Endothelial cell (in vitro differentiated cells): ENCODE measurements at regions not wholly inside any gene's neighbourhood (a gene's known extent, or its start where the extent isn't known, plus 50 kb on each side); places are given as distances from the start of the nearest gene placed in this dataset.

ENCODE experiments used
- DNase-seq: peaks from one replicate; pipeline ENCODE4 v3.0.0; 2021; ENCODE audit warnings: low spot score
- H3K27ac Mint-ChIP-seq: one replicate; pipeline ENCODE4 v1.8.0; 2021; ENCODE audit warnings: mixed read lengths, inconsistent platforms; ENCODE audit not compliant: unreplicated experiment
- H3K27me3 Mint-ChIP-seq: one replicate; pipeline ENCODE4 v1.8.0; 2021; ENCODE audit warnings: mild to moderate bottlenecking, moderate library complexity, mixed read lengths, inconsistent platforms; ENCODE audit not compliant: unreplicated experiment
- H3K36me3 Mint-ChIP-seq: one replicate; pipeline ENCODE4 v1.8.0; 2021; ENCODE audit warnings: mild to moderate bottlenecking, low read depth, mixed read lengths, inconsistent platforms; ENCODE audit not compliant: unreplicated experiment
- H3K4me1 Mint-ChIP-seq: one replicate; pipeline ENCODE4 v1.8.0; 2021; ENCODE audit warnings: mild to moderate bottlenecking, mixed read lengths, inconsistent platforms; ENCODE audit not compliant: unreplicated experiment
- H3K4me3 Mint-ChIP-seq: one replicate; pipeline ENCODE4 v1.8.0; 2021; ENCODE audit warnings: mild to moderate bottlenecking, mixed read lengths, inconsistent platforms; ENCODE audit not compliant: unreplicated experiment
- H3K9me3 Mint-ChIP-seq: one replicate; pipeline ENCODE4 v1.8.0; 2021; ENCODE audit warnings: mixed read lengths, inconsistent platforms; ENCODE audit not compliant: unreplicated experiment
- TF ChIP-seq, protein P1 (sequence below): fragments of 200-600 bp; sonication (generic); IDR thresholded peaks from one replicate; pipeline ENCODE4 v1.5.0; 2021; ENCODE audit warnings: antibody characterized with exemption; ENCODE audit not compliant: unreplicated experiment

- TF ChIP-seq, protein P1, sequence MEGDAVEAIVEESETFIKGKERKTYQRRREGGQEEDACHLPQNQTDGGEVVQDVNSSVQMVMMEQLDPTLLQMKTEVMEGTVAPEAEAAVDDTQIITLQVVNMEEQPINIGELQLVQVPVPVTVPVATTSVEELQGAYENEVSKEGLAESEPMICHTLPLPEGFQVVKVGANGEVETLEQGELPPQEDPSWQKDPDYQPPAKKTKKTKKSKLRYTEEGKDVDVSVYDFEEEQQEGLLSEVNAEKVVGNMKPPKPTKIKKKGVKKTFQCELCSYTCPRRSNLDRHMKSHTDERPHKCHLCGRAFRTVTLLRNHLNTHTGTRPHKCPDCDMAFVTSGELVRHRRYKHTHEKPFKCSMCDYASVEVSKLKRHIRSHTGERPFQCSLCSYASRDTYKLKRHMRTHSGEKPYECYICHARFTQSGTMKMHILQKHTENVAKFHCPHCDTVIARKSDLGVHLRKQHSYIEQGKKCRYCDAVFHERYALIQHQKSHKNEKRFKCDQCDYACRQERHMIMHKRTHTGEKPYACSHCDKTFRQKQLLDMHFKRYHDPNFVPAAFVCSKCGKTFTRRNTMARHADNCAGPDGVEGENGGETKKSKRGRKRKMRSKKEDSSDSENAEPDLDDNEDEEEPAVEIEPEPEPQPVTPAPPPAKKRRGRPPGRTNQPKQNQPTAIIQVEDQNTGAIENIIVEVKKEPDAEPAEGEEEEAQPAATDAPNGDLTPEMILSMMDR, result no peak
- H3K9me3 Mint-ChIP-seq, result peaks cover 37% of the 10 kb centered on the region
- H3K27ac Mint-ChIP-seq, result no peak overlapping the region
- H3K4me3 Mint-ChIP-seq, result no peak overlapping the region
- H3K4me1 Mint-ChIP-seq, result no peaks in the 10 kb centered on the region
- peaks cover 4% of the 10 kb centered on the region for H3K27me3 Mint-ChIP-seq
- no peak for DNase-seq
- peaks cover 7% of the 10 kb centered on the region for H3K36me3 Mint-ChIP-seq
Measured at GRCh38 chr10:130251766-130252165, 115.6 kb downstream of the GLRX3 start.

DNA sequence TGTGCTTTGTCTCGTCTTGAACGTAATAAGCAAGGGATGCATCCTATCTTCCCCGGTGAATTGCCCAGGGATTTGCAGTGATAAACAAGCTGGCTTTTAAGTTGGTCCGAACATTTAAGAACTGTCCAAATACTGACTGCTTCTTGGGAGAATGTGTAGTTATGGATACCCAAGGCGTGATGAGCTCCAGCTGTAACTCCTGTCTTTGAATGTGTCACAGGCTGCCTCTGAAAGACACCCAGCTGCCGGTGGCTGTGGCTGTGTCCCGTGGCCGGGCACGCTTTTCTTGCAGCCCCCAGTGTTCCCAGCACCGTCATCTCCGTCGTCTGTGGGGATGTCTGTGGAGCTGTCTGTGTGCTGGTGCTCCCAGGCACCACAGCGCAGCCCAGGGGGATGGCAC is 118.1 kb downstream of the GLRX3 start:
- TF ChIP-seq, protein P1, result no peak
- Mint-ChIP-seq H3K27me3 (peaks cover 3% of the 10 kb centered on the region), H3K27ac (no peak overlapping the region), H3K4me3 (no peak overlapping the region), H3K4me1 (no peaks in the 10 kb centered on the region), H3K9me3 (peaks cover 25% of the 10 kb centered on the region), H3K36me3 (peaks cover 10% of the 10 kb centered on the region)
- no peak for DNase-seq

GRCh38 chr10:130254662-130255061 is 118.5 kb downstream of the GLRX3 start:
- Mint-ChIP-seq H3K36me3 (peaks cover 10% of the 10 kb centered on the region), H3K27ac (no peak overlapping the region), H3K27me3 (peaks cover 3% of the 10 kb centered on the region), H3K9me3 (peaks cover 25% of the 10 kb centered on the region), H3K4me1 (no peaks in the 10 kb centered on the region), H3K4me3 (no peak overlapping the region)
- DNase-seq, result no peak
- TF ChIP-seq, protein P1, result no peak

DNA sequence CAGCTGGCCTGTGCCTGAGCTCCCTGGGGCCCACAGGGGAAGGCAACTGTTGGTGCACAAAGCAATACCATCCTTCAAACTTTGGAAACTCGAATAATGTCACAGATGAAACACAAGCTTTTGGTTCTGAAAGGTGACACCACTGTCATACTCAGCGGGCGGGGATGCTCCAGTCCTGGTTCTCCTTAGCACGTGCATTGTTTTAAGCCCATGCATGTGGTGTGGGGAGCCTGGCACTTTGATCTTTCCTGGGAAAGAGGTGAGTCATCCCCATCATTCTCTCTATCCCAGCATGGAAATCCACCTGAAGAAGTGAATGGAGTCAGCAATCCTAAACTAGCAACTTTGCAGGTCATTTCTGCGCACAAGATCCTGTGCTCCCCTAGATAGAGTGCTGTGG is 119.6 kb downstream of the GLRX3 start:
- H3K9me3 Mint-ChIP-seq, result peaks cover 28% of the 10 kb centered on the region
- peaks cover 5% of the 10 kb centered on the region for H3K27me3 Mint-ChIP-seq
- H3K36me3 Mint-ChIP-seq, result peaks cover 11% of the 10 kb centered on the region
- no peak for DNase-seq
- no peak overlapping the region for H3K4me3 Mint-ChIP-seq
- no peak overlapping the region for H3K27ac Mint-ChIP-seq
- TF ChIP-seq, protein P1, result no peak
- no peaks in the 10 kb centered on the region for H3K4me1 Mint-ChIP-seq

DNA sequence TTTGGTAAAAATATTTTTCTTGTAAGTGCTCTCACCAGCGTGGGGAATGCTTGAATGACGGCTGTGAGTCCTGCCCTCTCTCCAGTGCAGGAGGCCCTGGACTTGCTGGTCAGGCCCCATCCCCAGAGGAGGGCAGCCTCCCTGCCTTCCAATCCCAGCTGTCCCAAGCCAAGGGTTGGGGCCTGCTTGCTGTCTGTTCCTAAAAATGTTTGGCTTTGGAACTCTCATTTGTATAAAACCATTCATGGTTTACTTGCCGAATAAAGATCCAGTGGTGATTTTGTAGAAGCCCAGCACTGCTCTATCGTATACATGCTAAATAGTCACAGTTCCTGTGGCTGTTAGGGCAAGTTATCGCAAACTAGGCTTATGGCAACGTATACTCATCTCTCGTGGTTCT is 121.7 kb downstream of the GLRX3 start:
- Mint-ChIP-seq H3K27me3 (peaks cover 2% of the 10 kb centered on the region), H3K36me3 (peaks cover 24% of the 10 kb centered on the region), H3K27ac (no peak overlapping the region), H3K9me3 (peaks cover 35% of the 10 kb centered on the region), H3K4me3 (no peak overlapping the region), H3K4me1 (no peaks in the 10 kb centered on the region)
- TF ChIP-seq, protein P1, result no peak
- no peak for DNase-seq
